ENCODE measurements at regions not wholly inside any gene's neighbourhood (a gene's known extent, or its start where the extent isn't known, plus 50 kb on each side); places are given as distances from the start of the nearest gene placed in this dataset.

DNA sequence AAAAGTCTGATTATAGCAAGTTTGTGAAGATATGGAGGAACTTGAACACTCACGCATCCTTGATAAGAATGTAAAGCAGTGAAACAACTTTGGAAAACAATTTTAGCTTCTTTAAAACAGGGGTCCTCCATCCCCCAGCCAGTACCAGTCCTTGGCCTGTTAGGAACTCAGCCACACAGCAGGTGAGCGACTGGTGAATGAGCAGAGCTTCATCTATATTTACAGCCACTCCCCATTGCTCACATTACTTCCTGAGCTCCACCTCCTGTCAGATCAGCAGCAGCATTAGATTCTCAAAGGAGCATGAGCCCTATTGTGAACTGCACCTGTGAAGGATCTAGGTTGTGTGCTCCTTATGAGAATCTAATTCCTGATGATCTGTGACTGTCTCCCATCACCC lies 530.3 kb upstream of the PRKX start:
- DNase-seq (ENCODE audit: low read depth): no peak

DNA sequence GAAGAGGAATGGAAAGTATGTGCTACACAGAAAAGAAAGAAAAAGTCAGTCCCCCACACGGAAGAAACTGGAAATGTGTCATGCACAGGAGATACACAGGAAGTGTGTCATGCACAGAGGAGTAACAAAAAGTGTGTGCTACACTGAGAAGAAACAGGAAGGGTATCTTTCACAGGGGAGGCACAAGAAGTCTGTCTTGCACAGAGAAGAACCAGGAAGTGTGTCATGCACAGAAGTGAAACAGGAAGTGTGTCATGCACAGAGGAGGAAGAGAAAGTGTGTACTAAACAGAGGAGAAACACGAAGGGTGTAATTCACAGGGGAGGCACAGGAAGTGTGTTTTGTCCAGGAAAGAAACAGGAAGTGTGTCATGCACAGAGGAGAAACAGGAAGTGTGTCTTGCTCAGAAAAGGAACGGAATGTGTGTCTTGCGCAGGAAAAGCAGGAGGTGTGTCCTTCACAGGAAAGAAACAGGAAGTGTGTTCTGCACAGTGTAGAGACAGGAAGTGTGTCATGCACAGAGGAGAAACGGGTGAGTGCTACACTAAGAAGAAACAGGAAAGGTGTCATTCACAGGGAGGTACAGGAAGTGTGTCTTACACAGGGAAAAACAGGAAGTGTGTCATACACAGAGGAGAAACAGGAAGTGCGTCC lies 527.2 kb upstream of the PRKX start:
- no peak for DNase-seq (ENCODE audit: low read depth)

DNA sequence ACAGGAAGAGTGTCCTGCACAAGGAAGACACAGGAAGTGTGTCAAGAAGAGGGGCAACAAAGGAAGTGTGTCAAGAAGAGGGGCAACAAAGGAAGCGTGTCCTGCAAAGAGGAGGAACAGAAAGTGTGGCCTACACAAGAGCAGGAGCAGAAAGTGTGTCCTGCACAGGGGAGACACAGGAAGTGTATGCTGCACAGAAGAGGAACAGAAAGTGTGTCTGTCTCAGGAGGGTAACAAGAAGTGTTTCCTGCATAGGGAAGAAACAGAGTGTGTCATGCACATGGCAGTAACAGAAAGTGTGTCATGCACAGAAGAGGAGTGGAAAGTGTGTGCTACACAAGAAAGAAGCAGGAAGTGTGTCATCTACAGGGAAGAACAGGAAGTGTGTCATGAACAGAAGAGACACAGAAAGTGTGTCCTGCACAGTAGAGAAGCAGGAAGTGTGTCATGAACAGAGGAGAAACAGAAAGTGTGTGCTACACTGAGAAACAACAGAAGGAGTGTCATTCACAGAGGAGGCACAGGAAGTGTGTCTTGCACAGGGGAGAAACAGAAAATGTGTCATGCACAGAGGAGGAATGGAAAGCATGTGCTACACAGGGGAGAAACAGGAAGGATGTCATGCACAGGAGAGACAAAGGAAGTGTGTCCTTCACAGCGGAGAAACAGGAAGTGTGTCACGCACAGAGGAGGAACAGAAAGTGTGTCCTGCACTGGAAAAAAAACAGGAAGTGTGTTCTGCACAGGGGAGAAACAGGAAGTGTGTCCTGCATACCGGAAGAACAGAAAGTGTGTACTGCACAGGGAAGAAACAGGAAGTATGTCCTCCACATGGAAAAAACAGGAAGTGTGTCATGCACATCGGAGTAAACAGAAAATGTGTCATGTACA lies 526.4 kb upstream of the PRKX start:
- DNase-seq (ENCODE audit: low read depth): no peak

GRCh38 chrX:4238916-4239315 lies 525.5 kb upstream of the PRKX start:
- DNase-seq (ENCODE audit: low read depth): no peak

DNA sequence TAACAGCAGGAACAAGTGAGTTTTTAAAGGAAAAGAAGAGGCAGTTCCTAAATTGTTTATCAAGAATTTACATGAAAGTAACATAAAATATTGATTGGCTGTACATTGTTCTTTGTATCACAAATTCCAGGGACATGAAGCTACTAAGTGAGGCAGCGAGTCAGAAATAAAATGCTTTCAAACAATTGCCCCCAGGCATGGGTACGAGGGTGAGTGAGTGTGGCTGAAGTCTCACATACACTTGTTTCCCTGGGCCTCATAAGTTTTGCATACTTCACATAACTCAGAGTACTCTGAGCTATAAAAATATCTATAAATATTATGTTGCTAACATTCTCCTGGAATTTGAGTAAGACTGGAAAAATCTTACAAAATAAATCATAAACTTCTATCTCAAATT lies 511.6 kb upstream of the PRKX start:
- no peak for DNase-seq (ENCODE audit: low read depth)

DNA sequence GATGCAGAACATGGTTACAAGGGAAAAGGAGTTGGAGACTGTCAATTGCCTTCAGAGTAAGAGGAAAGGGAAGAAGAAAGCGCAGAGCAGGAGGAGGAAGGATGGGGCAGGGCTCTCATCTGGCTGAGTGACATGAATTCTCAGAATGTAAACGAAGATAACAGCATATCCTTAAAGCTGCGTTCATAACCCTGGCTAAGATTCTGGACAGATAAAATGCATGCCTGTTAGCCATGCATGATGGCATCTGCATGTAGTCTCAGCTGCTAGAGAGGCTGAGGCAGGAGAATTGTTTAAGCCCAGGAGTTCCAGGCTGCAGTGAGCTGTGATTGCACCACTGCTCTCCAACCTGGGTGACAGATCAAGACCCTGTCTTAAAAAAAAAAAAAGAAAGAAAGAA lies 493.5 kb upstream of the PRKX start:
- DNase-seq (ENCODE audit: low read depth): no peak

- DNase-seq (ENCODE audit: low read depth): no peak
Observed at GRCh38 chrX:4197971-4198370, 484.5 kb upstream of the PRKX start.

DNA sequence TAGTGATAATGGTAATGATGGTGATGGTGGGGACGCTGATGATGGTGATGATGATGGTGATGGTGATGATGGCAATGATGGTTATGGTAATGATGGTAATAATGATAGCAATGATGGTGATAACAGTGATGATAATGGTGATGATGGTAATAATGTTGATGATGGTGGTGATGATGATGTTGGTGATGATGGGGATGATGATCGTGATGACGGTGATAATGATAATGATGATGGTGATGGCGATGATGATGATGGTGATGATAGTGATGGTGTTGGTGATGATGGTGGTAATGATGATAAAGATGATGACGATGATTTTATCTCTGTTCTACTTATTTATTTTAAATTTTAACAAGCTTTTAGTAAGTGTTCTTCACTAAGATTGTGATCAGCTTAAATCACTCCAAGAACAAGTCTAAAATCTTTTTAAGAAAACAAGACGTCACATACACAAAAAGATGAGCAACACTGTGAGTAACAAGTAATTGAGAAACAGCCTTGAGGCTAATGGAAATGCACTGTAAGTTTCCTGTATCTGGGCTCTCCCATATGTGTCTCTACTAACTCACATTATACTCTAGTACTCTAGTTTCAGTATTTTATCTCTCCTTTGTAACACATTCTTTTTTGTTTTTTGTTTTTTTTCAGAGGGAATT lies 480.2 kb upstream of the PRKX start:
- DNase-seq (ENCODE audit: low read depth): no peak

GRCh38 chrX:4186331-4186730 lies 472.9 kb upstream of the PRKX start:
- DNase-seq (ENCODE audit: low read depth): no peak

GRCh38 chrX:4185086-4185485 lies 471.6 kb upstream of the PRKX start:
- DNase-seq (ENCODE audit: low read depth): no peak

GRCh38 chrX:4182408-4182806 lies 469.0 kb upstream of the PRKX start:
- no peak for DNase-seq (ENCODE audit: low read depth)

DNA sequence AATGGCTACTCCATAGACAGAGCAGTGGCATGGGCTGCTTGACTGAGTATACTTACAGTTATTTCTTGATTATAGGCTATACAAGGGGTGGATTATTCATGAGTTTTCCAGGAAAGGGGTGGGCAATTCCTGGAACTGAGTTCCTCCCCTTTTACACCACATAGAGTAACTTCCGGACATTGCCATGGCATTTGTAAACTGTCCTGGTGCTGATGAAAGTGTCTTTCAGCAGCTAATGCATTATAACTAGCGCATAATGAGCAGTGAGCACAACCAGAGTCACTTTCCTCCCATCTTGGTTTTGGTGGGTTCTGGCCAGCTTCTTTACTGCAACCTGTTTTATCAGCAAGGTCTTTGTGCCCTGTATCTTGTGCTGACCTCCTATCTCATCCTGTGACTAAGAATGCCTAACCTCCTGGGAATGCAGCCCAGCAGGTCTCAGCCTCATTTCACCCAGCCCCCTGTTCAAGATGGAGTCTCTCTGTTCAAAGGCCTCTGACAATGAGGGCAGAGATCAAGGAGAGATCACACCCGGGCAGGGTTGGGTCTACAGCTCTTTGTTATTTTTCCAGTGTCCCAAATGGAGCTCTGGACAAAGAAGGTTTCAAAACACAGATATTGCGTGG lies 468.4 kb upstream of the PRKX start:
- DNase-seq (ENCODE audit: low read depth): no peak

DNA sequence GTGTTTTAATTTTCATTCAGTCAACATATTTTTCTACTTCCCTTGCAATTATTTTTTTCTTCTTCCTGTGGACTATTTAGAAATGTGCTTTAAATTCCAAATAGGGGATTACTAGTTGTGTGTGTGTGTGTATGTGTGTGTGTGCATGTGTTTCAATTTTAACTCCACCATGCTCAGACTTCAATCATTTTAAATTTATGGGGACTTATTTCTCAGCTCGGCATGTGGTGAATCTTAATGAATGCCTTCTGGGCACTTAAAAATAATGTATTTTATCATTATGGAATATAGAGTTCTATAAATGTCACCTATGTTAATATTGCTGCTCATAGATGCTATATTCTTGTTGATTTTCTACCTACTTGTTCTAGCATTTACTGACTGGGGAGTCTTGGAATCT lies 465.6 kb upstream of the PRKX start:
- DNase-seq (ENCODE audit: low read depth): no peak

- DNase-seq (ENCODE audit: low read depth): no peak
Observed at GRCh38 chrX:4175221-4175620, 461.8 kb upstream of the PRKX start.

DNA sequence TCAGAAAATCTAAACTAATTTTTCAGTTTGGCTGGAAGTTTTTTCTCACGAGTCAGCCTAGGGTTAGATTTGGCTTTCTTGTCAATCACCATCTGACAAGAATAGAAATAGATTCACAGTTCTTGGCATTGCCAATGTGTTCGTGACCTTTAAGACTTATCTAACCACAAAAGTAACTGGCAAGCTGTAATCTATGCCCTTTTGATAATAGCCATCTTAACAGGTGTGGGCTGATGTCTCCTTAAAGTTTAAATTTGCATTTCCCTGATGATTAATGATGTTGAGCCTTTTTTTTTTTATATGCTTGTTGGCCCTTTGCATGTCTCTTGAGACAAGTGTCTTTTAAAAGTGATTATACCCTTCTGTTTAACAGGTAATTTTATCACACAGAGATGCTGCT lies 460.3 kb upstream of the PRKX start:
- no peak for DNase-seq (ENCODE audit: low read depth)

- no peak for DNase-seq (ENCODE audit: low read depth)
Observed at GRCh38 chrX:4151798-4152197, 438.3 kb upstream of the PRKX start.

GRCh38 chrX:4150259-4150658 lies 436.8 kb upstream of the PRKX start:
- DNase-seq (ENCODE audit: low read depth): no peak

- no peak for DNase-seq (ENCODE audit: low read depth)
Observed at GRCh38 chrX:4129626-4130025, 416.2 kb upstream of the PRKX start.

DNA sequence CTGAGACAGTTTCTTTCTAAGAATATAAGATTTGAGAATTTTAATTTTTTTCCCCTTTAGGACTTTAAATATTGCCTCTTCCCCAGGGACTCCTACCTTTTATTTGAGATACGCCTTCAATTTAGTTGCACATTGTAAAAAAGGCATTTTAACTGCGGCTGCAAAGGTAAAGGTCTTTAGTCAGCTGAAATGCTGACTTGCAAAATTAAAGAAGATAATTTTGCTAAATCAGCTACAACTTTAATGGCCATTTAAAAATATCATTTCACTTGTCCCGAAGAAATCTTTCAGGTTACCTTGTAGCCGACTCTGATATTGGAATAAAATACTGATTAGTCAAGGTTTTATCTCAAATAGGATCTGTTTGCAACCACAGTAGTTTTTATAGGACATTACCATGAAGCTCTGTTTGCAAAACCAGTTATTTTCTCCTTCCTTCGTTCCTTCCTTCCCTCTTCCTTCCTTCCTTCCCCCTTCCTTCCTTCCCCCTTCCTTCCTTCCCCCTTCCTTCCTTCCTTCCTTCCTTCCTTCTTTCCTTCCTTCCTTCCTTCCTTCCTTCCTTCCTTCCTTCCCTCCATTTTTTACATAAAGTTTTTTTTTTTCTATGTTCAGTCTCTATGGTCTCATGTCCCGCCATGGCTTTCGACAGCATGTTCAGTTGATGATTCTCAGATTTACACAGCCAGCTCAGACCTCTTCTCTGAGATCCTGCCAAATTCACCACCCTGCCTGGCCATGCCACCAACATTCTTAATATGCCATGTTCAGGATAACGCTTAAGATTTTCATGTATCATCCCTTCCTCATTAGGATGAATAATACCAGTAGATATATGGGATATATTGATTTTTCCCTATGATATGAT lies 405.4 kb upstream of the PRKX start:
- DNase-seq (ENCODE audit: low read depth): no peak

GRCh38 chrX:4110964-4111363 lies 397.5 kb upstream of the PRKX start:
- no peak for DNase-seq (ENCODE audit: low read depth)

DNA sequence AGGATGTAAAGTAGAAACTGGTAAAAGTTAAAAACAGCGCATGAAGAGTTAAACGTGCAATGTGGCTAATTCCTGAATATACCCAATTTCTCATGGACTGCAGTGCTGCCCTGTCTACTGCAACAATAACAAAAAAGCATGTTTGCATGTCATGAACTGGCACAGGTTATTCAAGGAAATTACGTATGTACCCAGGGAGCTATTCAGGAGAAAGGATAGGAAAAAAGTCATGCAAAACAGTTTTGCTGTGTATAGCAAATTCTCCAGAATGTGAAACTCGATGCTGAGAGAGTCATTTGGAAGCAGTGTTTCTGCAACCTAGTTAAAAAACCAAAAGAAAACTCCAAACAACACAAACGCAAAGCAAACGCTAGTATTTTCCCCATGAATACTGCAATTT lies 381.5 kb upstream of the PRKX start:
- DNase-seq (ENCODE audit: low read depth): no peak

All from activated T-cell treated with anti-CD3 and anti-CD28 coated beads for 24 hours (primary cell).